NCI-H1092 (cell line): ENCODE measurements at regions not wholly inside any gene's neighbourhood (a gene's known extent, or its start where the extent isn't known, plus 50 kb on each side); places are given as distances from the start of the nearest gene placed in this dataset.
A peak's percentile ranks its signal among the peaks of the same experiment; 100 is the strongest.

Experiments
- DNase-seq: peaks from one replicate; lab custom pipeline; 2025; lab: John Stamatoyannopoulos, UW

GRCh38 chr3:194973366-194974000, 287.8 kb downstream of the FAM43A start:
- DNase-seq, result no peak

- no peak for DNase-seq
Measured at GRCh38 chr3:194974468-194975135, 288.9 kb downstream of the FAM43A start.

GRCh38 chr3:194976049-194976451, 290.4 kb downstream of the FAM43A start:
- DNase-seq, result no peak

- DNase-seq, result no peak
Measured at GRCh38 chr3:194976874-194977273, 291.2 kb downstream of the FAM43A start.

GRCh38 chr3:194977356-194977755, 291.7 kb downstream of the FAM43A start:
- no peak for DNase-seq

- no peak for DNase-seq
Measured at GRCh38 chr3:194979173-194979572, 291.8 kb downstream of the XXYLT1 start.

- no peak for DNase-seq
Measured at GRCh38 chr3:194982472-194982871, 288.5 kb downstream of the XXYLT1 start.

GRCh38 chr3:194983121-194983520, 287.8 kb downstream of the XXYLT1 start:
- DNase-seq, result no peak

GRCh38 chr3:194983620-194984019, 287.3 kb downstream of the XXYLT1 start:
- no peak for DNase-seq

- no peak for DNase-seq
Measured at GRCh38 chr3:194984066-194984465, 286.9 kb downstream of the XXYLT1 start.

- no peak for DNase-seq
Measured at GRCh38 chr3:194984622-194985021, 286.3 kb downstream of the XXYLT1 start.

GRCh38 chr3:194985031-194985578, 285.9 kb downstream of the XXYLT1 start:
- DNase-seq, result peak; percentile 78

GRCh38 chr3:194986208-194987043, 284.5 kb downstream of the XXYLT1 start:
- no peak for DNase-seq

GRCh38 chr3:194987571-194988494, 283.1 kb downstream of the XXYLT1 start:
- no peak for DNase-seq

- DNase-seq, result no peak
Measured at GRCh38 chr3:194988495-194989165, 282.3 kb downstream of the XXYLT1 start.

GRCh38 chr3:194989241-194989640, 281.7 kb downstream of the XXYLT1 start:
- DNase-seq, result no peak

- DNase-seq, result no peak
Measured at GRCh38 chr3:194990454-194991337, 280.3 kb downstream of the XXYLT1 start.

GRCh38 chr3:194991338-194991654, 279.7 kb downstream of the XXYLT1 start:
- DNase-seq, result no peak

GRCh38 chr3:194993896-194994295, 277.1 kb downstream of the XXYLT1 start:
- DNase-seq, result no peak

- no peak for DNase-seq
Measured at GRCh38 chr3:194994551-194994981, 276.4 kb downstream of the XXYLT1 start.
